ENCODE measurements at regions not wholly inside any gene's neighbourhood (a gene's known extent, or its start where the extent isn't known, plus 50 kb on each side); places are given as distances from the start of the nearest gene placed in this dataset.

DNA sequence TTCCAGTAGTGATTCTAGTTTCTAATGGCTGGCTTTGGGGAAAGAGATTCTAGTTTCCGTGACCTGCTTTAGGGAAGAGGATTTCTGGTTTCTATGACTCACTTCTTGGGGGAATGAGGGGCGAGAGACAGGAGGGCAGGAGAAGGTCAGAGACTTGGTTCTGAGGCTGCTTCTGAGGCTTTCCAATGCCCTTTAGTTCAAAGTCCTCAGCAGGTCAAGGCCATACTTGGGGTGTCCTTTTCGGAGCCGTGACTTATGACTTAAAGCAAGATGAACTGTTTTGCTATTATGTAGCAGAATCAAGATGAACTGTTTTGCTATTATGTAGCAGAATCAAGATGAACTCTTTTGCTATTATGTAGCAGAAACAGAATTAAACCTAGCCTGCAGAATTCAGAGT is 52.2 kb upstream of the TLR3 start:
- BruUV-seq (replicated peaks) = no TSS peak
- Histone ChIP-seq H3K4me1 (no peaks in the 10 kb centered on the region), H3K9me3 (no peaks in the 10 kb centered on the region), H3K36me3 (ENCODE audit: control insufficient read depth, insufficient read depth, low read length) (no peaks in the 10 kb centered on the region), H3K4me3 (ENCODE audit: low read depth, low read length) (no peak overlapping the region), H3K27me3 (replicated peaks; ENCODE audit: control insufficient read depth, insufficient read depth, low read length) (no peaks in the 10 kb centered on the region)
- H3K4me3 Mint-ChIP-seq (ENCODE audit: unreplicated experiment) = no peak overlapping the region
- TF ChIP-seq, protein P1, sequence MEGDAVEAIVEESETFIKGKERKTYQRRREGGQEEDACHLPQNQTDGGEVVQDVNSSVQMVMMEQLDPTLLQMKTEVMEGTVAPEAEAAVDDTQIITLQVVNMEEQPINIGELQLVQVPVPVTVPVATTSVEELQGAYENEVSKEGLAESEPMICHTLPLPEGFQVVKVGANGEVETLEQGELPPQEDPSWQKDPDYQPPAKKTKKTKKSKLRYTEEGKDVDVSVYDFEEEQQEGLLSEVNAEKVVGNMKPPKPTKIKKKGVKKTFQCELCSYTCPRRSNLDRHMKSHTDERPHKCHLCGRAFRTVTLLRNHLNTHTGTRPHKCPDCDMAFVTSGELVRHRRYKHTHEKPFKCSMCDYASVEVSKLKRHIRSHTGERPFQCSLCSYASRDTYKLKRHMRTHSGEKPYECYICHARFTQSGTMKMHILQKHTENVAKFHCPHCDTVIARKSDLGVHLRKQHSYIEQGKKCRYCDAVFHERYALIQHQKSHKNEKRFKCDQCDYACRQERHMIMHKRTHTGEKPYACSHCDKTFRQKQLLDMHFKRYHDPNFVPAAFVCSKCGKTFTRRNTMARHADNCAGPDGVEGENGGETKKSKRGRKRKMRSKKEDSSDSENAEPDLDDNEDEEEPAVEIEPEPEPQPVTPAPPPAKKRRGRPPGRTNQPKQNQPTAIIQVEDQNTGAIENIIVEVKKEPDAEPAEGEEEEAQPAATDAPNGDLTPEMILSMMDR (IDR thresholded peaks at IDR 0.05; ENCODE audit: insufficient read depth in 1 of 2, low read depth in 1 of 2, low read length in 1 of 2, severe bottlenecking in 1 of 2, unreplicated experiment in 1 of 2) = no peak
- H3K27me3 Mint-ChIP-seq (ENCODE audit: insufficient read depth, unreplicated experiment) = no peaks in the 10 kb centered on the region
- peaks cover 6% of the 10 kb centered on the region for H3K4me1 Mint-ChIP-seq (ENCODE audit: low read depth, unreplicated experiment)
- H3K9me3 Mint-ChIP-seq (ENCODE audit: unreplicated experiment) = no peaks in the 10 kb centered on the region
- ChIA-PET CTCF (no interaction called here), POLR2A (no interaction called here)
- H3K36me3 Mint-ChIP-seq (ENCODE audit: insufficient read depth, unreplicated experiment) = no peaks in the 10 kb centered on the region
- no peak overlapping the region for H3K27ac Mint-ChIP-seq (ENCODE audit: unreplicated experiment)
- intact Hi-C loops (cut with micrococcal nuclease; ENCODE audit: unreplicated experiment) = no loop called here
- no peak for DNase-seq

DNA sequence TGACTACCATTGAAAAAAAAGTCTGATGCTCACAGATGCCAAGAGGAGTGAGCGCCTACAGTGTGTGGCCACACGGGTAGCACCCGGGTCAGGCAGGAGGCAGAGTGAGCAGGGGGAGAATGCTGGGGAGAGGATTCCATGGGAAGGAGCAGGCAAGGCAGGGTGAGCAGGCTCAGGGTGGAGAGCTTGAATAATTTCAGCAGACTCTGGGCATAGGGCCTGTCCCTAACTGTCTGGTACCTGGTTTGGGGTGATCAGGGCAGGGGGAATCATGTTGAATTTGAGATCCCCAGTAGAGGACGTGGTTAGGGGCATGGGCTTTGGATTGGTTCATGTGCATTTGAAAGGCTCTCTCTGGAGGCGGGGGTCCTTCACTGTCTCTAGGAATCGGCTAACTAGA is 51.2 kb upstream of the TLR3 start:
- no peaks in the 10 kb centered on the region for H3K36me3 Mint-ChIP-seq (ENCODE audit: insufficient read depth, unreplicated experiment)
- intact Hi-C loops (cut with micrococcal nuclease; ENCODE audit: unreplicated experiment) = no loop called here
- no peaks in the 10 kb centered on the region for H3K27me3 ChIP-seq (replicated peaks; ENCODE audit: control insufficient read depth, insufficient read depth, low read length)
- CTCF ChIA-PET = no interaction called here
- no TSS peak for BruUV-seq (replicated peaks)
- no peak for DNase-seq
- H3K27ac Mint-ChIP-seq (ENCODE audit: unreplicated experiment) = no peak overlapping the region
- no peaks in the 10 kb centered on the region for H3K27me3 Mint-ChIP-seq (ENCODE audit: insufficient read depth, unreplicated experiment)
- H3K36me3 ChIP-seq (ENCODE audit: control insufficient read depth, insufficient read depth, low read length) = no peaks in the 10 kb centered on the region
- H3K9me3 Mint-ChIP-seq (ENCODE audit: unreplicated experiment) = no peaks in the 10 kb centered on the region
- TF ChIP-seq, protein P1 (IDR thresholded peaks at IDR 0.05; ENCODE audit: insufficient read depth in 1 of 2, low read depth in 1 of 2, low read length in 1 of 2, severe bottlenecking in 1 of 2, unreplicated experiment in 1 of 2) = no peak
- POLR2A ChIA-PET = no interaction called here
- no peak overlapping the region for H3K4me3 ChIP-seq (ENCODE audit: low read depth, low read length)
- H3K4me1 Mint-ChIP-seq (ENCODE audit: low read depth, unreplicated experiment) = peaks cover 6% of the 10 kb centered on the region
- H3K4me1 ChIP-seq = no peaks in the 10 kb centered on the region
- H3K9me3 ChIP-seq = no peaks in the 10 kb centered on the region
- no peak overlapping the region for H3K4me3 Mint-ChIP-seq (ENCODE audit: unreplicated experiment)

DNA sequence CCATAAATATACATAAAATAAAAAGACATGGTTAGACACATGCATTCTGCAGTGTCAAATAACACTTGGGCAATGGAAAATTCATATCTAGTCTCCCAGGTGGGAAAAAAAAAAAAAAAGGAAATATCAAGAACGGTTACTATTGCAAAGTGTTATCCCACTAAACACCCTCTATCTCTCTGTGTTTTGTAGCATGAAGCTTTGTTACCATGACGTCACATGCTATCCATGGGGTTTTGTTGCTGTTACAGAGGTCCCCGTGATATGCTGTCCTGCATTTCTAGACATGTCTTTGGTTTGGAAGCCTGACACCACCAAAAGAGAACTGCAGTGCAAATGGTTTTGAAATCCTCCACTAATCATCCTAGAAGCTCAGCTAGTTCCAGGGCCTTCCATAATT is 50.7 kb upstream of the TLR3 start:
- H3K4me1 ChIP-seq = no peaks in the 10 kb centered on the region
- H3K36me3 ChIP-seq (ENCODE audit: control insufficient read depth, insufficient read depth, low read length) = no peaks in the 10 kb centered on the region
- H3K4me3 ChIP-seq (ENCODE audit: low read depth, low read length) = no peak overlapping the region
- intact Hi-C loops (cut with micrococcal nuclease; ENCODE audit: unreplicated experiment) = no loop called here
- Mint-ChIP-seq H3K27ac (ENCODE audit: unreplicated experiment) (no peak overlapping the region), H3K4me3 (ENCODE audit: unreplicated experiment) (no peak overlapping the region), H3K4me1 (ENCODE audit: low read depth, unreplicated experiment) (peaks cover 6% of the 10 kb centered on the region), H3K36me3 (ENCODE audit: insufficient read depth, unreplicated experiment) (no peaks in the 10 kb centered on the region), H3K27me3 (ENCODE audit: insufficient read depth, unreplicated experiment) (no peaks in the 10 kb centered on the region), H3K9me3 (ENCODE audit: unreplicated experiment) (no peaks in the 10 kb centered on the region)
- POLR2A ChIA-PET = no interaction called here
- no peaks in the 10 kb centered on the region for H3K27me3 ChIP-seq (replicated peaks; ENCODE audit: control insufficient read depth, insufficient read depth, low read length)
- H3K9me3 ChIP-seq = no peaks in the 10 kb centered on the region
- DNase-seq = no peak
- CTCF ChIA-PET = interaction anchor here (1.2 kb wide), 1 partner anchor 9 kb away, joined by 3 read pairs; no protein-coding TSS in a partner anchor
- TF ChIP-seq, protein P1 (IDR thresholded peaks at IDR 0.05; ENCODE audit: insufficient read depth in 1 of 2, low read depth in 1 of 2, low read length in 1 of 2, severe bottlenecking in 1 of 2, unreplicated experiment in 1 of 2) = no peak
- BruUV-seq (replicated peaks) = no TSS peak
